ENCODE measurements at regions not wholly inside any gene's neighbourhood (a gene's known extent, or its start where the extent isn't known, plus 50 kb on each side); places are given as distances from the start of the nearest gene placed in this dataset.

DNA sequence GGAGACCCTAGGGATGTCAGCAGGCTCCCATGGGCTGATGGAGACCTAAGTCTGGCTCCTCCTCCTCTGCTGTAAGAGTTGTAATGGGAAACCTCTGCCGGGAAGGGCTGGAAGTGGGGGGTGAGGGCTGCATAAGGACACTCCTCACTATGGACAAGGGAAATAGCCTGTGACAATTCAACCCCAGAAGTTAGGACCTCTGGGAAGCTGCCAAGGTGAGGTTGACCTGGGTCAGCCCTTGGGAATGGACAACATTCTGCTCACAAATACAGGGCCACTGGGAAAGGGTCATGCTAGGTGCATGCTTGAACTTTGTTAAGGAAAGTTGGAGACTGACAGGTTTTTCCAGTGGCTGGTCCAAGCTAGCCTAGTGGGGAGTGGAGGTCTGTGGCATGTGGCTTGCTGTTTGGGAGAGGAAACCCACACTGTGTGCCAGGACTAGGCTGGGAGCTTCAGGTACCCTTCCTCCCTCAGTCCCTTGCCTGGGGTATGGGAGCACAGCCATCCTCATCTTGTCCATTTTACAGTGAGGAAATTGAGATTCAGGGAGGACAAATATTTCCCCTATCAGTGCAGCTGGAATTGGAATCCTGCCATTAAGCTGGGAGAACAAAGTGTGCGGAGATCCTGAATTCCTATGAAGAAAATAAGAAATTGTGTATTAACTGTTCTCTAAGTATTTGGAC is 190.4 kb downstream of the SALL1 start:
- no peak for DNase-seq (ENCODE audit: low read depth)

GRCh38 chr16:50957056-50957455 is 194.0 kb downstream of the SALL1 start:
- no peak for DNase-seq (ENCODE audit: low read depth)

GRCh38 chr16:50956637-50957036 is 194.4 kb downstream of the SALL1 start:
- DNase-seq (ENCODE audit: low read depth) = no peak

GRCh38 chr16:50955311-50955710 is 195.8 kb downstream of the SALL1 start:
- DNase-seq (ENCODE audit: low read depth) = no peak

GRCh38 chr16:50954469-50954868 is 196.6 kb downstream of the SALL1 start:
- DNase-seq (ENCODE audit: low read depth) = no peak

GRCh38 chr16:50953290-50953689 is 197.8 kb downstream of the SALL1 start:
- DNase-seq (ENCODE audit: low read depth) = no peak

DNA sequence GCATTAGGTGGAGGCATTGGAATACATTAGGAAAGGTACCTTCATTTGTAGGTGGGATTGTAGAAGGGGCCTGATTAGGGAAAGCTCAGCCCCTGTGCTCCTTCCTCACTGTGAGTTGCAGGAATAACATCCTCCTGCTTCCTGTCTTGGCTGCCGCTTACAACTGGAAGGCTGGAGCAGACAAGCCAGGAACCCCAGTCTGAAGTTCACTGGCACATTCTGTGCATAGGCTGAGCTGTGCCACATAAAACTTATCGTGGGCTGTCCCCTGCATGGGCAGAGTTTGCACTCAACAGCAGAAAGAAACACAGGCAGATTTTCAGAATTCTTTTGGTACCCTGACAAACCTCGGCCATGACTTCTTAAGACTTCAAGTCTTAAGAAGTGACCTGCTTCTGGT is 200.1 kb downstream of the SALL1 start:
- DNase-seq (ENCODE audit: low read depth) = no peak

DNA sequence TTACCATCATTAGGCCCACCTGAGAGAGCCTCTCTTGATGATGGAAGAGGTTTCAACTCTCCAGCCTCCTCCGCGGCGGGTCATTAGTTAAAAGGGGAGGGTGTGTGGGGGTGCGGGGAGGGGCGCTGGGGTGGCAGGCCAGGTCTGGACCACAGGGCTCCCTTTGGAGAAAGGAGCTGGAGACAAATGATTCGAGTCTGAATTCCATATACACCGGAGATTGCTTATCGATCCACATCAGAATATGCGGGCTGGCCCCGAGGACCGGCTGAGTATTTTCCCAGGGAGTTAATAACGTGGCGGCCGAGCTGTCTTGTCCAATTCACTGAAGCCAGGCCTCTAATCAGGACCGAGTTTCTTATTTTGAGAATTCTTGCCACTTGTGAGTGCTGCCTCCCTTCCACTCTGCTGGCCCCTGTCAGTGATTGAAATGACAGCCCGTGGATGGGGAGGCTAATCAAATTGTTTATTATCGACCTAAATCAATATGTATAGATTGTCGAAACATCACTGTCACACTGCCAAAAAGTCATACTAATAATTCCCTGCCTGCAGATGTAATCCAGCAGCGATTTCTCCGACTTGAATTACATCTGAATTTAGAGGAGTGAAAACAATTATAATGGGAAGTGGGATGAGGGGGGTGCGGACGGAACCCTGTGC is 202.7 kb downstream of the SALL1 start:
- DNase-seq (ENCODE audit: low read depth) = no peak

GRCh38 chr16:50947826-50948225 is 203.2 kb downstream of the SALL1 start:
- no peak for DNase-seq (ENCODE audit: low read depth)

- DNase-seq (ENCODE audit: low read depth) = no peak
Observed at GRCh38 chr16:50946606-50947005, 204.5 kb downstream of the SALL1 start.

GRCh38 chr16:50946098-50946497 is 204.2 kb downstream of the CYLD start:
- no peak for DNase-seq (ENCODE audit: low read depth)

- DNase-seq (ENCODE audit: low read depth) = no peak
Observed at GRCh38 chr16:50945171-50945570, 203.3 kb downstream of the CYLD start.

DNA sequence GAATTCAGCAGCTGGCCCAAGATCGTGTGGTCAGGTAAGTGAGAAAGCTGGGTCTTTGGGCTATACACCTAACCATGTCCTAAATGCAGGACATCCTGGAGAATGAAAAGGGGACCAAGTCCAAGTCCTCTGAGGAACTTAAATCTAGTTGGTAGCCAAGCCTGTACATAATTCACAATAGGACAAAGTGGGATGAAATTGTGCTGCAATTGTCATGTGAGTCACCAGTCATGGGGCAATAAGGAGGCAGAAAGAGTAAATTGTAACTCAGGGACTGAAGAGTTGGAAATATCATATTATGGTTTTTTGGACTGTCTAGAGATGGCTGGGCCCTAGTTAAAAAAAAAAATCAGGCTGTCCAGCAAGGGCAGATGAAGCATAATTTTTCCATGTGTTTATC is 202.6 kb downstream of the CYLD start:
- no peak for DNase-seq (ENCODE audit: low read depth)

GRCh38 chr16:50944033-50944432 is 202.1 kb downstream of the CYLD start:
- DNase-seq (ENCODE audit: low read depth) = no peak

DNA sequence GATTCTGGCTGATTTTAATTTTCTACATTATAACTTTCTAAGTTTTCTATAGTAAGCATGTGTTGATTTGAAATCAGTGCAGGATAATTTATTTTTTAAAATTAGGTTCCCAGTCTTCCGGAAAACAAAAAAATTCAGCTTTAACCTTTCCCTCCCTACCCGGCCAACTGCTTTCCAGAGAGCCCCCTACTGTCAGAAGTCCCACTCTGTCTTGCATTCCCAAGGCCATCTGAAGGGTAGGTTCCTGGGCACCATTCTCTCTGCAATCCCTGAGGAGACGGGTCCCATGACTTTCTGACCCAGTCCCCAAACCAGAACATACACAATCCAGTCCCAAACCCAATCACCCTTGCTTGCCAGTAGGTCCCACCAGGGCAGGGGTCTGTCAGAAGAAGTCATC is 200.3 kb downstream of the CYLD start:
- DNase-seq (ENCODE audit: low read depth) = no peak

DNA sequence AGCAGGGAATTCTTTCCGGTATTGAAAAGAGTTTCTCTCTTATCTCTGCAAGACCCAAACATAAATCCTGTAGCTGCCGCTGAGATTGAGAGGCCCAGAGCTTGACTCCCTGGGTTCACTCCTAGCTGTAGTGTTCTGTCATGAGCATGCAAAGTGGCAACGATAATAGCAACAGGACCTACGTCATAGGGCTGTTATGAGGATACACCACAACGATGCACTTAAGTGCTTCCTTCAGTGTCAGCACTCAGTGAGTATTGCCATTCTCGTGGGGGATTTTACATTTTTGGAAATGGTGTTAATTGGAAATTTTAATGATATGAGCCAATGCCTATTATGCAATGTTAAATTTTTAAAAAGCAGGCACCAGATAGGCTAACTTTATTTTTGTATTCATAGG is 199.8 kb downstream of the CYLD start:
- no peak for DNase-seq (ENCODE audit: low read depth)

DNA sequence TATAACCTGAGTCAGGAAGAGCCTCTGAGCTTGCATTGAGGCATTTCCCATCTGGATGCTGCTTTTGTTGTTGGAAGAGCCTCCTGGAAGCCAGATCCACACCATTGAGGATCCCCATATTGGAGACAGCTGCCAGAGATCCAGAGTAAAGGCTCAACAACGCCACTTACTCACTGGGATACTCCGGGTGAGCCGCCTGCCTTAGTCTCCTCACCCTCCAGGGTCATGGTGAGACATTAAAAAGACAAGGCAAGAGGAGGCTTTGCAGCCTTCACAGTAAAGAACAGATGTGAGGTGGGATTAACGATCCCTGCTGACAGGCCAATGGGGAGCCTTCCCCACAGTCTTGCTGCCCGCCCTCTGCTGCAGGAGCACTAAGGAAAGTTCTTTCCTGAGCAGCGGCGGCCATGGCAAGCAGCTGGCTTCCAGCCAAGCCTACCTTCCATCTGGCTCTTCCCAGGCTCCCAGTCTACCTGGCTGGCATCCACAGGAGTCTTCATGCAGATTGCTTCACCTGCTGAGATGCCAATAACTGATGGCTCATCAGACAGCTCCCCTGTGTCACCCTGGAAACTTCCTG is 198.5 kb downstream of the CYLD start:
- no peak for DNase-seq (ENCODE audit: low read depth)

DNA sequence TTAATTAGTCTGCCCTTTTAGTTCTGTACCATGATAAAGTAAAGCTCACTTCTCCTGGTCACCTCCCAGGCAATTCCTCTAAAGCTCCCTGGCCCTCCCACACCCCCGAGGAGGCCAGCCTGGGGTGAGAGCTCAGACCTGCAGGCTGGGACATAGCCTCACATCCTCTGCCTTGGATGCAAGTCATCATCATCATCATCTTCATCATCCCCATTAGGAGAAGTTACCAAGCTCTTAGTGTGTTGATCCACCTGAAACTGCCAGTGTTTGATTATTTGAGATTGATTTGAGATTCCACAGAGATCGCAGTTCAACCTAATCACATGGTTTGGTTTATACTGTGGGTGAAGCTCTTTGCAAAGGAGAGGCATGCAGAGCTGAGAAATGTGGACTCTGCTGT is 197.5 kb downstream of the CYLD start:
- DNase-seq (ENCODE audit: low read depth) = no peak

DNA sequence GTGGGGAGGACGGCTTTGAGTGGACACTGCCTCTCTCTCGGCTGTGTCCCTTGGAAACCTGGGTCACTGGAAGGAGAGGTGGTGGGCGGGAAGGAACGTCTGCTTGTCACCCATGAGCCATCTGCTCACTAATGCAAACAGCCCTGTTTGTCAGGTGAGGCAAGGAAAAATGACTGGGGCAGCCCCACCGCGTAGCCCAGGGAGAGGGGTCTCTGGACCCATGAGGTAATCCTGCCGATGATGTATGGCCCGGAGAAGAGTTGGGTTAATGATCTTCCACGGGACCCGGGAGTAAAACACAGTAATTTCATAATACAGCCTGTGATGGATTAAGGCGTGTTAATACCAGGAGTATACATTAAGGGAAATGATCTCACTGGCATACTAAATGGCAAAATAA is 197.0 kb downstream of the CYLD start:
- no peak for DNase-seq (ENCODE audit: low read depth)

- no peak for DNase-seq (ENCODE audit: low read depth)
Observed at GRCh38 chr16:50933262-50933661, 191.4 kb downstream of the CYLD start.

DNA sequence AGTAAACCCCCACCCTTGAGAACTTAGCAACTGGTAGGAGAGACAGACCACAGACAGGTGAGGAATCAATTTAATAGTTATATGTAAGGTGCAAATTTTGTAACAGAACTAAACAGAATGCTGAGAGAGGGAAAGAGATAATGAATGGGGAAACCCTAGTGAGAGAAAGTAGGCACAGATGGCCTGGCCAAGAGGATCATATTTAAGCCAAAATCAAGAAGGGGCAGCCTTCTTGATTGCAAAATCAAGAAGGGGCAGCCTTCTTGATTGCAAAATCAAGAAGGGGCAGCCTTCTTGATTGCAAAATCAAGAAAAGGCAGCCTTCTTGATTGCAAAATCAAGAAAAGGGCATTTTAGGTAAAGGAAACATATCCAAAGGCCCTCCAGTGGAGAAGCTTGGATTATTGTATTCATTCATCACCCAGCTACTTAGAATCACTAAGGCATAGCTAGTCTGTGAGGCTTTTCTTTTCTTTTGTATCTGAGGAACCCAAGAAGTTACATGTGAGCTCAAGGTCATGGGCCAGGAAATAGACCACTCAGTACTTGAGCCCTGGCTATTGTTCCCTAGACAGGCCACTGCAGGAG is 190.6 kb downstream of the CYLD start:
- DNase-seq (ENCODE audit: low read depth) = no peak

- no peak for DNase-seq (ENCODE audit: low read depth)
Observed at GRCh38 chr16:50928065-50928464, 186.2 kb downstream of the CYLD start.
